Renal pelvis (tissue), 1 donor: ENCODE measurements at regions not wholly inside any gene's neighbourhood (a gene's known extent, or its start where the extent isn't known, plus 50 kb on each side); places are given as distances from the start of the nearest gene placed in this dataset.
"Not testable (repeated sequence)": the region's sequence is repeated elsewhere in the genome, so short reads cannot be mapped to it uniquely, and the experiment has no call there.

ENCODE experiments used
- DNase-seq: peaks from one replicate; pipeline ENCODE4 v3.0.0-alpha.2; 2013

DNA sequence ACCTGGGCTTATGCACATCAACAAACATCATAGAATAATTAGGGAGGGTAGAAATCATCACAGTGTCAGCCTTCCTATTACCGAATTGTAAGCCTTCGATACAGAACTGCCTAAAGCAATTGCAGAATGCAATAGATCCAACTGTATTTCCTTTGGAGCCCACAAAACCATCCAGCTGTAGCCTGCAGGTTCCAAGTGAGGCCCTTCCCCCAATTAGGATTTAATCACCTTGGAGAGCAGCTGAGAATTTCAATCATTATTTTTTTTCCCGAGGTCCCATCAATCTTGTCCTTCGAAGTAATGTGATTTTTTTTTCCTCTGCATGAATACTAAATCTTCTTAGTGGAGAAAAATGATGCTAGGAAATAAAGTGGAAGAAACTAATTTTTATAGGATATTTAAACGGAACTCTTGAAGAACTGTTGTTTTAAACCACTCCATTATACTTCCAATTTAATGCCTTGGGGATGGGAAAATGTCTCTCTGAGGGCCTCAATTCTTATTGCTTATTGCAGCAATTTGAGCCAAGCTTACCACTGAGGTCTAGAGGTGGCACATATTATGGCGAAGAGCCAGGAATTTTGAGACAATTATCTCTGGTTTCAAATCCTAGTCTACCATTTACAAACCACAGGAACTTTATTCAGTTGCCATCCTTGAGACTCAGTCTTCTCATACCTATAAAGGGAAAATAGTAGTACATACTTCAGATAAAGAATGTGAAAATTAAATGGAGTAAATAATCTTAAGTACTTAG, 953.4 kb upstream of the IGFBP7 start:
- no peak for DNase-seq

DNA sequence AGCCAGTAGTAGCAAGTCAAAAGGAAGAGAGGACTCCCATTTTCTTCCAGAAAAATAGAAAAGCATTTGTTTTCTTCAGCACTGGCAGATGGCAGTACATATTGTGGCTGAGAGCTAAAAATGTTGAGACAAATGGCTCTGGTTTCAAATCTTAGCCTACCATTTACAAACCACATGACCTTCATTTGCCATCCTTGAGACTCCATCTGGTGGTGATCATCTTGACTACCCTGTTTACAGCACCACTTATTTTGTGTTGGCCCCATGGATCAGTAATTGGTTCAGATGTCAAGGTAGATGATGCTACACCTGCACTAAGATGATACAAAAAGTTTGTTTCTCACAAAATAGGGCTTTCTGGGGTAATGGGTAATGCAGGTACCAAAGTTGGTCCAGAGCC, 951.8 kb upstream of the IGFBP7 start:
- no peak for DNase-seq

DNA sequence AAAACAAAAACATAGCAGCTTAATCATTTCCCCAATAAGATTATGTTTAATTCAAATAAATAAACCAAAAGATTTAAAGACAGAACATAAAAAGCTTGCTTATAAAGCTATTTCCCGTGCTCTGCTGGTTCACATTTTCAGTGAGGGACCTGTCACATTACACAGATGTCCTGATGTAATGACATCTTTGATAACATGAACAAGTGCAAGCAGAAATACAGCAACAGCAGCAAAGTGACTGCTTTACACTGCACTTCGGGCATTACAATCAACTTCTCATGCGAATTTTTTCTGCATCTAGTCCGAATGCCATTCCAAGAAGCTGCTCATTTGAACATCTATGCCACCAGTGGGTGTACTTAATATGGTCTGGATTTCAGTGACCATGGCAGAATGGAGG, 940.3 kb upstream of the IGFBP7 start:
- no peak for DNase-seq

DNA sequence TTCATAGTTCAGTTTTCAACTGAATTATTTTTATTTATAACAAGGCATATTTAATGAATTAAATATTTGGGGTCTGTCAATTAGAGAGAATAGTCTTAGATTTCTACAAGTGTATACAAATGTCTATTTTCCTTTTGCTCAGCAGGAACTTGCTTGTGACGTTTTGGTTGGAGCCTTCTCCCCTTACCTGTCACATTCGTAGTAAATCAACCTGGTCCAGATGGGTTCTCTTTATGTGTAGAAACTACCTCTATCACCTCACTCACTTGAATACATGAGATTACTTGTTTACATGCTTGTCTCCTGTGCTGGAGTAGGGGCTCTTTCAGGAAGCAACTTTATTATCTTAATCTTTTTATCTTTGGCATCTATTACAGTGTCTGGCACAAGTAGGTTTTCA, 938.3 kb upstream of the IGFBP7 start:
- peak; percentile 33 for DNase-seq

DNA sequence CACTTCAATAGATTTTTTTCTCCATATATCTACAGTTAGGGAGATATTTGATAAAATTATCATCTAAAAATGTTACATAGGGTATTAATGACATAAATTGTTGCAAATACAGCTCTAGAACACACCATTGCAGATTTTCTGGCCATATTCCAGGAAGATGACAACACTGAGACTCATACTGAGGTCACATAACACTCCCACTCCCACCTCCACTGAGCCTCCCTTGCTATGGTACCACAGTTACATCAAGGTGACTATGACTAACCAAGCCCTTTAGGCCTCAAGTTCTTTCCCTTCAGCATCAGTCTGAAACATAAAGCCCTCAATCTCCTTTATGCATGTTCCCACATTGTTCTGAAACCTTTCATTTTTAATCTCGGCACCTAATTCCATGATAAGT, 932.0 kb upstream of the IGFBP7 start:
- no peak for DNase-seq

DNA sequence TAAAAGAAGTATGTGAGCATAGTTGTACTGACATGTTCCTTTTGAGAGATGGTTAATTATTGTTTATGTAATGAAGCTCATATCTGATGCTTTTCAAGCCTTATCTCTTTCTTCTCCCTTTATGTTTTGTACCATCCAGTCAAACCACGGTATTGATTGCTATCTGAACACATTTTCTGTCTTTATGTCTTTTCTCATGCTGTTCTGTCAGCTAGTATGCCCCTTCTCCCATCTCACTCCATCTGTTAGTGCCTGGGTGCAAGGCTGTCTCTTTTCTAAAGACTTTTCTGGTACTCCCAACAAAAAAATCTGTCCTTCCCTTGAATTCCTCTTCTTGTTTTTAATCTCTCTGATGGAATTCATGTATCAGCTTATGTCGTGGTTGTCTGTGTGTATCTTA, 883.8 kb upstream of the IGFBP7 start:
- no peak for DNase-seq

DNA sequence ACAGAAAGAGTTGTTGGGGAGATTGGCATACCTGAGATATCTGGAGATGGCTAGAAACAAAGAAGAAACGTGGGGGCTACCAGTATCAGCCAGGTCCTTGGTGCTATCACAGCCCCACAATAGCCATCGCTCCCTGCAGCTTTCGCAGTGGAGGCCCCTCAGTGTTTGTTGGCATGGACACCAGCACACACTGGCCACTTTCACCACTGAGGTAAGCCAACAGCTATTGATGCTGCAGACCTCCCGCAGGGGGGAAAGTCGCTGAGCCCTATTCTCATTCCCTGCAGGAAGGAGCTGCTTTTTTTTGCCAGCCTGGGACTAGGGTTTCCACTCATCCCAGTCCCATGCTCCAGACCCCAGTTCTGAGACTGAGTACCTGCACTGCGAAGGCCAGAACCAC, 879.2 kb upstream of the IGFBP7 start:
- DNase-seq = no peak

DNA sequence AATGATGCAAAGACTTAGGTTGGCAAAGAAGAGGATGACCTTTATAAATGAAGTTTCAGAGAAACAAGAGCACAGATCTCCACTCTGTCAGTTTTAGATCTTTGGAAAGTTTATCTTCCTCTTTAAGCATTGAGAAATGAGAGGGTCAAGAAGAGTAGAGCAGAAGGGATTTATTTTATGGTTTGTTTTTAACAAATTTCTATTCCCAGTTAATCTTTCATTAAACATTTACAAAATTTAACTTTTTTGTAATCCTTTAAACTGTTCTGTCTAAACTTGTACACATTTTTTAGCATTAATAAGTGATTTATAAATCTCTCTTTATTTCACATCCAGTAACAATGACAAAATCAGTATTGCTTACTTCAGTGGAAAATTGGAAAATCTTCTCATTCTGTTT, 875.0 kb upstream of the IGFBP7 start:
- DNase-seq = no peak

DNA sequence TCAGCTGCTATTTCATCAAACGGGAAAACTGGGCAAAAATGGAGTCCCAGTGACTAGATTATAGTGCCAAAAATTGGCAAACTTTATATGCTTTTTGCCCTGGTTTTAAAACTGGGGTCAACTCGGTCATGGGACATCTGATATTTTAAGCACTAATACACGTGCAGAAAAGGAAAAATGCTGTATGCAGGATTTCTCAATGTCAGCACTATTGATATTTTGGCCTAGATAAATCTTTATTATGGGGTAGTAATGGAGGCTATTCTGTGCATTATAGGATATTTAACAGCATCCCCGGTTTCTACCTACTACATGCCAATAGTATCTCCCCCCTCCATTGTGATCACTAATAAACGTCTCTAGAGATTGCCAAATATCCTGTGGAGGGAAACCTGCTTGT, 870.9 kb upstream of the IGFBP7 start:
- DNase-seq = no peak

DNA sequence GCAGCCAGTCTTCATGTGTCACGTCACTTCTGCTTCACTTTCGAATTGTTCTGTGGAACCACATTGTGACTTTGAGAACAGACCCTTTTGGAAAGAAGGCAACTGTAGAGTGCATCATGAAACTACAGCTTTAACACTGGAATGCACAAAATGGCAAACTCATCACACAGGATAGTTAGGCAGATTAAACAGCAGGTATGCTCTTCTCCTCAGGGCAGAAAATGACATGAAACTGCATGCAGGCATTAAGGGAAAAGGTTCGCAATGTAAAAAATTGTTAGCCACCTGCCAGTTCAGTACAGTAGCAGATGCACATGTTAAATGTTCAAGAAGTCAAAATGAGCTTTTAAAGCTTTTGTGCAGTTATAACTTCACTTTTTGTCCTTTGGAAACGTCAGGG, 864.6 kb upstream of the IGFBP7 start:
- no peak for DNase-seq

DNA sequence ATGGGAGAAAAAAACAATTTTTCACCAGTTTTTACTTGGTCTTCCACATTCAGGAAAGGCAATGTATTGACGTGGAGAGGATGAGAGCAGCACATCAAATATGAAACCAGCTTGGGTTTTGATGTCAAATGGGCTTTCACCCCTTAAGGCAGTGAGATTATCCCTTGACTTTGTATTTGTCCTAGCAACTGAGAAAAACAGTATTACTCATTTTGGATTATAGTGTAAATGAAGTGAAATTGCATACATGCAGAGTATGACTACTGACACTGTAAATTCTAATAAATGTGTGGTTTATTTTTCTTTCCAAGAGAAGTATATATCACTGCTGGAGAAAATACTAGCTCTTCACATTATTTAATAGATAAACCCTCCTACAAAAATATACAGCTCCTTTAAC, 863.6 kb upstream of the IGFBP7 start:
- DNase-seq = no peak

DNA sequence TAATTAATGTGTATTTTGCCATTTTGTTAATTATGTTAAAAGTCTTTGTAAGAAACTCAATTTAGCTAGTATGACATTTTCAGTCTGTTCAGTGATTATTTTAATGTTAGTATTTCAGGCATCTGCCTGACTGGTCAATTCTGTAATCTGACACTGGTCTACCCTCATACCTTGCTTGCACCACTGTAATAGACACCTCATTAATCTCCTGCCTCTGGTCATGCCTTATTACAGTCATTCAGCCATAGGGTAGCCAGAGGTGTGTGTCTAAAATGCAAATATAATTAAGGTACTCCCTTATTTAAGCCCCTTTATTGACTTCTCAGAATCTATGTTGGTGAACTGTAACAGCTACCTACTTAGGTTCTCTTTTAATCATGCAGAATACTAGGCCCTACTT, 861.1 kb upstream of the IGFBP7 start:
- DNase-seq = no peak

DNA sequence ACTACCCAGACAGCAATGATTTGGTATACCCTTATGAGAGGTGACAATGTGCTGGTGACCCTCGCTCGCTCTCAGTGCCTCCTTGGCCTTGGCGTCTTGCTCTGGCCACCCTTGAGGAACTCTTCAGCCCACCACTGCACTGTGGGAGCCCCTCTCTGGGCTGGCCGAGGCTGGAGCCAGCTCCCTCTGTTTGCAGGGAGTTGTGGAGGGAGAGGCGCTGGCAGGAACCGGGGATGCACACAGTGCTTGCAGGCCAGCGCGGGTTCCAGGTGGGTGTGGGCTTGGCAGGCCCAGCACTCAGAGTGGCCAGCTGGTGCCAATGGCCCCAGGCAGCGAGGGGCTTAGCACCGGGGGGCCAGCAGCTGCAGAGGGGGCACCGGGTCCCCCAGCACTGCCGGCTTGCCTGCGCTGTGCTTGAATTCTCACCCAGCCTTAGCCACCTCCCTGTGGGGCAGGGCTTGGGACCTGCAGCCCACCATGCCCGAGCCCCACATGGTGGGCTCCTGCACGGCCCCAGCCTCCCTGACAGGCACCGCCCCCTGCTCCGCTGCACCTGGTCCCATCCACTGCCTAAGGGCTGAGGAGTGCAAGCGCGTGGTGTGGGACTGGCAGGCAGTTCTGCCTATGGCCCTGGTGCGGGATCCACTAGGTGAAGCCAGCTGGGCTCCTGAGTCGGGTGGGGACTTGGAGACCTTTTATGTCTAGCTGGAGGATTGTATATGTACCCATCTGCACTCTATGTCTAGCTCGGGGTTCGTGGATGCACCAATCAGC, 857.0 kb upstream of the IGFBP7 start:
- DNase-seq = no peak

DNA sequence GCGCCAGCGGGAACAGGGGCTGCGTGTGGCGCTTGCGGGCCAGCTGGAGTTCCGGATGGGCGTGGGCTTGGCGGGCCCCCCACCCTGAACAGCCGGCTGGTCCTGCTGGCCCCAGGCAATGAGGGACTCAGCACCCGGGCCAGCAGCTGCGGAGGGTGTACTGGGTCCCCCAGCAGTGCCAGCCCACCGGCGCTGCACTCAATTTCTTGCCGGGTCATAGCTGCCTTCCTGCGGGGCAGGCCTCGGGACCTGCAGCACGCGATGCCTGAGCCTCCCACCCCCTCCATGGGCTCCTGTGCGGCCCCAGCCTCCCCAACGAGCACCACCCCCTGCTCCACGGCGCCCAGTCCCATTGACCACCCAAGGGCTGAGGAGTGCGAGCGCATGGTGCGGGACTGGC, 855.2 kb upstream of the IGFBP7 start:
- DNase-seq = not testable (repeated sequence)

DNA sequence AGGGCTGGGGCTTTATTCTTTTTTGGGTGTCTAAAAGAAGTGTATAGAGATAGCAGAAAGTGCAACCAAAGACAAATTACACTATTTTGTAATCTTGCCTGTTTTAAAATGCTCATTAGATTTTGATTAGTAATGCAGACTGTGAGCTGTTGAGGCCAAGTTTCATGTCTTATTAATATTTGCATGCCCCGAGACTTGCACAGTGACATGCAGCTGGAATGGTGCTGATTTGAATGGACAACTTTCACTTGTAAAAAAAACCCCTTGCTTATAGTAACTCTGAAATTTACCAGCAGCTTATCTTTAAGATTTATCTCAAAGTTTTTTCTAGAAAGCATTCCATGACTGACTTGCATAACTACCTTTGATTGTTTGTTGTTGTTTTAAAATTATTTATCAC, 835.1 kb upstream of the IGFBP7 start:
- DNase-seq = no peak

DNA sequence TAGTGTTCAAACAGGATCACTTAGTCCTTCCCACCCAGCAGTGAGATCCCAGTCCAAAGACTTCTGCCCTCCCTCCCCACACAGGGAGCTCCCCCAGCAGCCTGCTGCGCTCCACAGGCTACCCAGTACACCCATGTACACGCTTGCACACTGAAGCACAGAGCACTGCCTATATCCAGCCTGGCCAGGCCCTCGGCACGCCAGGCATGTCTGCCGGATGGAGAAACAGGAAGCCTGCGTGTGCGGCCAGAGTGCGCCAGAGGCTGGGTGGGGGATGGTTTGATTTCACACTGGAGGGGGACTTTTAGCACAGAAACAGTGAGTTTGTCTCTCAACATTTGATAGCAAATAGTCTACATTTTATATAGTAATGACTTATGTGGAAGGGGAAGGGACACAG, 833.5 kb upstream of the IGFBP7 start:
- DNase-seq = no peak

DNA sequence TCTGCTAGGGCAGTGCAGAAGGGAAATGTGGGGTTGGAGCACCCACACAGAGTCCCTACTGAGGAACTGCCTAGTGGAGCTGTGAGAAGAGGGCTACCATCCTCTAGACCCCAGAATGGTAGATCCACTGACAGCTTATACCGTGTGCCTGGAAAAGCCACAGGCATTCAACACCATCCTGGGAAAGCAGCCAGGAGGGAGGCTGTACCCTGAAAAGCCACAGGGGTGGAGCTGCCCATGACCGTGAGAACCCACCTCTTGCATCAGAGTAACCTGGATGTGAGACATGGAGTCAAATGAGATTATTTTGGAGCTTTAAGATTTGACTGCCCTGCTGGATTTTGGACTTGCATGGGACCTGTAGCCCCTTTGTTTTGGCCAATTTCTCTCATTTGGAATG, 827.1 kb upstream of the IGFBP7 start:
- DNase-seq = not testable (repeated sequence)

DNA sequence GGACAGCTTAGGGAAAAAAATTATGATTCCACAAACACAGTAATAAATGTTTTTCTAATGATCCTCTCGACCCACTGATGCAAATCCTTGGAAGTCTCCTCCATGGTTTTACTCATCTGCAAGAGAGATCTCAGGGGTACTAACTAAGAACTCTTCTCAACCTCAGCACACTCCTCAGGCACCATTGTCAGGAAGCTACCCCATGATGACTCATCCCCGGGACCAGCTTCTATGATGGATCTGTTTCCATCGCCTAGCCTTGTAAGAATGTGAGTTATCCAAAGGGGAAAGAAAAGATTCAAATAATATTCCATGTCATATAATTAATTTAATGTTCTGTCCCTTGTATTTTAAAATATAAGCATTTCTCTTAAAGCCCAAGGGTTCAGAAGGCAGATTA, 816.1 kb upstream of the IGFBP7 start:
- no peak for DNase-seq

DNA sequence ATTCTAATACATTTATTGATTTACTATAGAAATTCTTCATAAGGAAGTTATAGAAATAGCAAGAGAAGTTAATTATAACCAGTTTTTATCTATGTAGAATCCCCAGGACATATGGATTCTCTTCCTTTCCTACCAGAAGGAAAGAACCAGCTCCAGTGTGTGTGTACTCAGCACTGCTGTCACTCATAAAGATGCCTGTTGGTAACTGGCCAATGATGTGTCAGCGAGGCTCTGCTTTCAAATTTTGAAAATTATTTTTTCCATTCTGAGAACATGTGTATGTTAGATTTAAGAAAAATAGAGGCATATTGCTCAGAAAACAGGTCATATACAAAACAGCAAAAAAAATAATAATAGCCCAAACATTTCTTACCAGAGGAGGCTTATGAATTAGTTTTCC, 814.8 kb upstream of the IGFBP7 start:
- DNase-seq = no peak

DNA sequence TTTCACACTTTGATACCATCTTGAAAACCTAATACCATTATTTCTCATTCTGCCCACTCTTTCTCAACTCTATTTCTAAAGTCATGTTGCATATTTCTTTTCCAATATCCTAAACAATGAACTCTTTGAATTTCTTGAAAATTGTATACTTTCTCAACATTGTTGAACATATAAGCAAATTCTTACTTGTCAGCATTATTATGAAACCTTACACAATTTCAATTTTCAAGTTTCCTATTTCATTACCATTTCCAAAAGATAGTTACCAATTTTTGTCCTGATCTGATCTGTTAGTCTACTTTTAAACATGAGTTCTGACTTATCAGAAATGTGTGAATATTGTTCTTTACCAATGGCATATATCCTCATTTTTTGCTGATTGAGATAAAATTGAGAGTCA, 806.3 kb upstream of the IGFBP7 start:
- no peak for DNase-seq

DNA sequence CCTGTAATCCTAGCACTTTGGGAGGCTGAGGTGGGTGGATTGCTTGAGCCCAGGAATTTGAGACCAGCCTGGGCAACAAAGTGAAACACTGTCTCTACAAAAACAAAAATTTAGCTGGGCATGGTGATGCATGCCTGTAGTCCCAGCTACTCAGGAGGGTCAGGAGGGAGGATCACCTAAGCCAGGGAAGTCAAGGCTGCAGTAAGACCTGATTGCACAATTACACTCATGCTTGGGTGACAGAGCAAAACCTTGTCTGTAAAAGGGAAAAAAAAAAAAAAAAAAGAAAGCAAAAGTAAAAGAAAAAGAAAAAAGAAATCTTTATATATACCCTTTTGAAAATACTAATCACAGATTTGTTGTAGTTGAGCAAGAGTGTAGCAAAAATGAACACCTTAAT, 801.0 kb upstream of the IGFBP7 start:
- DNase-seq = no peak

DNA sequence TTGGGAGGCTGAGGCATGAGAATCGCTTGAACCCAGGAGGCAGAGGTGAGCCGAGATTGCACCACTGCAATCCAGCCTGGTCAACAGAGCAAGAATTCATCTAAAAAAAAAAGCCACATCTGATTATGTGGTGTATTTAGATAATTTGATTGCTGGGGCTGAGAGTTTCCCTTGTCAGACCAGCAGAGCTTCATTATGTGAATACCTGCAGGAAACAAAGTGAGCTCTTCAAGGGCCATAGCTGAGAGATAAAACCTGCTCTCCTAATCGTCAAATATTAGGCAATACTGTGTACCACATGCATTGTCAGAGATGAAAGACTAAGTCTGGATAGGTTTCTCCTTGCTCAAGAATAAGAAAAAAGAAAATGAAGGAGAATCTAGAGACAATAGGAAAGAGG, 800.0 kb upstream of the IGFBP7 start:
- no peak for DNase-seq

DNA sequence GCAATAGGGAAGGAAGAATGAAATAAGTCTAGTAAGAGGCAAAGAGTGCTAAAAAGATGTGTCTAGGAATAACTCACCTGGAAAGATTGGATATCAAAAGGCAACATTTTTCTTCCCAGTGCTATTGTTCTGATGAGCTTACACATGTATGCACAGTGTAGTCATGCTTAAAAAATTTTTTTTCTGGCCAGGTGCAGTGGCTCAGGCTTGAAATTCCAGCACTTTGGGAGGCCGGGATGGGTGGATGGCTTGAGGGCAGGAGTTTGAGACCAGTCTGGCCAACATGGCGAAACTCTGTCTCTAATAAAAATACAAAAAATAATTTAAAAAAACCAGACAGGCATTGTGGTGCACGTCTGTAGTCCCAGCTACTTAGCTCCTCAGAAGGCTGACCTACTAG, 795.8 kb upstream of the IGFBP7 start:
- DNase-seq = no peak

DNA sequence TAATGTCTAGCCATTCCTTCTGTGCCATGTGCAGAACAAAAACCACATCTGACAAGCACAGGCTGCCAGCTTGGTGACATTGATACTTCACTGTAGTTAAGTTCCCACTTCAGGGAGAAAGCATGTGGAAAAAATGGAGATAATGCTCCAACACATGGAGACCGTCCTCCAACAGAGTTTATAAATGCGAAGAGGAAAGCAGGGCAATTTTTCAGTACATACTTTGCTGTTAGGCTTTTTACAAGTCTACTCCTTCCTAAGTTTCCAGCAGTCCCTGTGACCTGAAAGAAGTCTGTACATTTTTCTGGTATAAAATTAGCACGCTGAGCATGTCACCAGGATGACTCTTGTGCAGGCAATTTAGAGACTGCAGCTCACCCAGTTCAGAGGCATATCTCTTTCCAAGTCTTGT, 766.9 kb upstream of the IGFBP7 start:
- DNase-seq = no peak
